T-cell (primary cell): ENCODE measurements at regions not wholly inside any gene's neighbourhood (a gene's known extent, or its start where the extent isn't known, plus 50 kb on each side); places are given as distances from the start of the nearest gene placed in this dataset.

Source experiments
- ATAC-seq, 4 experiments: fragments of 200-7000 bp in 3 of 4; fragments of 150-1000 bp in 1 of 4; cut with Tn5 transposase; replicated peaks in 1 of 4; 1 replicate in 3 of 4; 2 replicates in 1 of 4; pipeline ENCODE4 v1.10.0; 2021; ENCODE audit warnings: moderate library complexity in 3 of 4, mild to moderate bottlenecking in 2 of 4, moderate number of reproducible peaks in 1 of 4
- CTCF ChIA-PET, 2 donors: fragments of 300-600 bp; sonication (Branson Sonifier 250); formaldehyde crosslinking; loops; one replicate each; lab custom pipeline; 2022; ENCODE audit warnings: antibody characterized with exemption in 2 of 2; lab: Charles Lee
- POLR2A ChIA-PET, 2 donors: fragments of 300-600 bp; sonication (Branson Sonifier 250); formaldehyde crosslinking; loops; one replicate each; lab custom pipeline; 2022; ENCODE audit warnings: antibody characterized with exemption in 2 of 2; lab: Charles Lee
- DNase-seq, 35 experiments: peaks; one replicate each; pipeline versions ENCODE4 v3.0.0 to v3.0.0-alpha.2; 2013 to 2023
- H3K27ac ChIP-seq: one replicate; pipeline ENCODE4 v1.5.1; 2013; ENCODE audit warnings: low read length
- H3K27me3 ChIP-seq, 2 experiments: replicated peaks in 1 of 2; 1 replicate in 1 of 2; 2 replicates in 1 of 2; pipeline versions ENCODE4 v1.6.1 to v1.7.0; 2013; ENCODE audit warnings: low read length in 1 of 2, mixed read lengths in 1 of 2; ENCODE audit not compliant: control insufficient read depth in 2 of 2, insufficient read depth in 2 of 2; ENCODE audit errors: extremely low read depth in 1 of 2
- H3K36me3 ChIP-seq, 2 donors: 1 replicate in 1 of 2; 2 replicates in 1 of 2; pipeline versions ENCODE4 v1.6.1 to v1.7.0; 2013; ENCODE audit warnings: low read length in 1 of 2; ENCODE audit not compliant: control insufficient read depth in 2 of 2, insufficient read depth in 1 of 2; ENCODE audit errors: extremely low read depth in 1 of 2
- H3K4me1 ChIP-seq, 2 experiments: 1 replicate in 1 of 2; 2 replicates in 1 of 2; pipeline versions ENCODE4 v1.6.1 to v1.7.0; 2013; ENCODE audit warnings: low read length in 2 of 2, mixed read lengths in 1 of 2; ENCODE audit not compliant: insufficient read depth in 2 of 2, control insufficient read depth in 1 of 2; ENCODE audit errors: extremely low read depth in 1 of 2
- H3K4me3 ChIP-seq, 2 donors: 1 replicate in 1 of 2; 2 replicates in 1 of 2; pipeline versions ENCODE4 v1.5.1 to v1.7.0; 2013; ENCODE audit warnings: mild to moderate bottlenecking in 2 of 2, low read length in 1 of 2, moderate library complexity in 1 of 2; ENCODE audit not compliant: control insufficient read depth in 1 of 2; ENCODE audit errors: extremely low read depth in 1 of 2
- H3K9me3 ChIP-seq: 2 replicates; pipeline ENCODE4 v1.7.0; 2013
- H3K27ac Mint-ChIP-seq, 2 donors: one replicate each; pipeline ENCODE4 v1.8.0; 2020 to 2021; ENCODE audit warnings: mild to moderate bottlenecking in 2 of 2, mixed read lengths in 2 of 2
- H3K27me3 Mint-ChIP-seq, 2 donors: one replicate each; pipeline ENCODE4 v1.8.0; 2021 to 2022; ENCODE audit warnings: mixed read lengths in 2 of 2
- H3K36me3 Mint-ChIP-seq: one replicate; pipeline ENCODE4 v1.8.0; 2021; ENCODE audit warnings: mixed read lengths
- H3K4me1 Mint-ChIP-seq, 3 donors: one replicate each; pipeline ENCODE4 v1.8.0; 2020 to 2022; ENCODE audit warnings: mixed read lengths in 3 of 3, mild to moderate bottlenecking in 1 of 3
- H3K4me3 Mint-ChIP-seq, 3 donors: one replicate each; pipeline ENCODE4 v1.8.0; 2020 to 2022; ENCODE audit warnings: mild to moderate bottlenecking in 3 of 3, mixed read lengths in 3 of 3, moderate library complexity in 3 of 3
- H3K9me3 Mint-ChIP-seq, 3 donors: one replicate each; pipeline ENCODE4 v1.8.0; 2020 to 2022; ENCODE audit warnings: mixed read lengths in 3 of 3
- WGBS: methylation state at CpG from one replicate; pipeline ENCODE4 v1.1.5; 2013; ENCODE audit warnings: missing lambda C conversion rate; ENCODE audit not compliant: insufficient coverage; 5-methylcytosine and 5-hydroxymethylcytosine counted together

DNA sequence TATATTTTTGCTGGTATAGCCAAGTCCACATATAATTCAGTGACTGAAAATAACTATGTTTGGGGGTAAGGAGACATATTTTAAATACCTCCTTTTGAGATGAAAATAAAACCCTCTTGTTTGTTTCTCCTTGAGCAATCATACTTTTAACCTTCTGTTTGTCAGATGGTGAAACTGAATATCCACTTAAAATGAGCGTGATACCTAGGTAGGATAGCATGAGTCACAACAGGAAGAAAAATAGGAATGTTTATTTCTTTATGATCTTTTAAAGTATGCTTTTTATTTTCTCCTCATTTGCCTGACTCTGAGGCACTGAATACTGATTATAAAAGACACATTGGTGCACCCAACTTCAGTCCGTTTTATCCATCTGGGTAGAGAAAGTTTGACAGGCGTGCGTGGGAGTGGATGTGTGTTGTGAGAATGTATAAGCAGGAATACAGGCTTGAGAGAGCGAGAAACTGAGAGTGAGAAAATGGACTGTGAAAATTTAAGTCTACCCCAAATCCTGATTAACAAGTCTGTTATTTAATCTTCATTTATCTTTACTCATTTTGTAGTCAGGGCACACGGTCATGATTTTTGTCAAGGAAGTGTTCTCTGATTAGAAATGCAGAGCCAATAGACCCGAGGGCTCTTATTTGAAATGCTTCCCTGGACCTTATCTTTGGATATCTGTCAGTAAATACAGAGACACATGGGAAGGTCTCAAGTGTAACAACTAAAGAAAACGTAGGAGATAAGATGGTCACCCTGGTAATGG lies 62.1 kb upstream of the ANTXR2 start:
- ChIA-PET CTCF (no interaction called here), POLR2A (no interaction called here)
- 92% methylated on average over 2 of the region's 8 CpGs for WGBS
- H3K9me3 Mint-ChIP-seq = peaks cover 0 to 4% (median 0%) of the 10 kb centered on the region in 3 donors
- no peaks in the 10 kb centered on the region for H3K27me3 Mint-ChIP-seq
- no peaks in the 10 kb centered on the region for H3K36me3 ChIP-seq
- no peak overlapping the region for H3K27ac ChIP-seq
- no peak for ATAC-seq
- H3K27ac Mint-ChIP-seq = peak overlapping the region in 1 of 2 donors; percentile 12
- no peaks in the 10 kb centered on the region for H3K9me3 ChIP-seq
- H3K4me1 ChIP-seq = peaks cover 9 to 15% of the 10 kb centered on the region in 2 experiments
- no peak for DNase-seq
- H3K4me3 ChIP-seq = no peak overlapping the region
- peaks cover 28 to 34% (median 29%) of the 10 kb centered on the region in 3 donors for H3K4me1 Mint-ChIP-seq
- H3K27me3 ChIP-seq = no peaks in the 10 kb centered on the region
- no peak overlapping the region for H3K4me3 Mint-ChIP-seq
- H3K36me3 Mint-ChIP-seq = no peaks in the 10 kb centered on the region

GRCh38 chr4:80133240-80133783 lies 60.3 kb upstream of the ANTXR2 start:
- ATAC-seq = no peak

GRCh38 chr4:80129785-80130184 lies 56.8 kb upstream of the ANTXR2 start:
- H3K27me3 Mint-ChIP-seq = no peaks in the 10 kb centered on the region
- no peaks in the 10 kb centered on the region for H3K9me3 Mint-ChIP-seq
- H3K36me3 ChIP-seq = no peaks in the 10 kb centered on the region
- DNase-seq = no peak
- H3K9me3 ChIP-seq = no peaks in the 10 kb centered on the region
- no peak overlapping the region for H3K4me3 ChIP-seq
- ATAC-seq = no peak
- no peak overlapping the region for H3K27ac ChIP-seq
- CTCF ChIA-PET = no interaction called here
- no peaks in the 10 kb centered on the region for H3K27me3 ChIP-seq
- H3K27ac Mint-ChIP-seq = peak overlapping the region; percentile 68 to 75
- POLR2A ChIA-PET = interaction anchor here (0.6 kb wide), 2 partner anchors 23 to 80 kb away, joined by 3 to 4 read pairs; no protein-coding TSS in a partner anchor
- peaks cover 18 to 39% of the 10 kb centered on the region in 2 experiments for H3K4me1 ChIP-seq
- peaks cover 48 to 52% (median 50%) of the 10 kb centered on the region in 3 donors for H3K4me1 Mint-ChIP-seq
- H3K36me3 Mint-ChIP-seq = no peaks in the 10 kb centered on the region
- no peak overlapping the region for H3K4me3 Mint-ChIP-seq

More at GRCh38 chr4:80133240-80133783, 60.3 kb upstream of the ANTXR2 start:
- Mint-ChIP-seq H3K27me3 (no peaks in the 10 kb centered on the region), H3K9me3 (peaks cover 0 to 4% (median 0%) of the 10 kb centered on the region in 3 donors), H3K36me3 (no peaks in the 10 kb centered on the region), H3K27ac (no peak overlapping the region), H3K4me1 (peaks cover 27 to 34% (median 27%) of the 10 kb centered on the region in 3 donors), H3K4me3 (no peak overlapping the region)
- Histone ChIP-seq H3K27ac (no peak overlapping the region), H3K9me3 (no peaks in the 10 kb centered on the region), H3K27me3 (no peaks in the 10 kb centered on the region), H3K4me1 (peaks cover 0 to 10% of the 10 kb centered on the region in 2 experiments), H3K4me3 (no peak overlapping the region), H3K36me3 (no peaks in the 10 kb centered on the region)
- no peak for DNase-seq
- ChIA-PET CTCF (interaction anchor here in 1 of 2 donors (0.6 to 0.7 kb wide), 3 partner anchors 11 to 1176 kb away, joined by 3 to 7 read pairs (median 5); no protein-coding TSS in a partner anchor), POLR2A (no interaction called here)
- WGBS = 100% methylated on average over 7 of the region's 9 CpGs

GRCh38 chr4:80128941-80129340 lies 55.9 kb upstream of the ANTXR2 start:
- Histone ChIP-seq H3K9me3 (no peaks in the 10 kb centered on the region), H3K27ac (no peak overlapping the region), H3K4me3 (no peak overlapping the region), H3K36me3 (no peaks in the 10 kb centered on the region), H3K27me3 (no peaks in the 10 kb centered on the region), H3K4me1 (peaks cover 18 to 39% of the 10 kb centered on the region in 2 experiments)
- H3K4me1 Mint-ChIP-seq = peaks cover 52 to 58% (median 55%) of the 10 kb centered on the region in 3 donors
- peak overlapping the region; percentile 62 to 84 for H3K27ac Mint-ChIP-seq
- CTCF ChIA-PET = no interaction called here
- H3K9me3 Mint-ChIP-seq = no peaks in the 10 kb centered on the region
- DNase-seq (peak in 1 of 35 experiments; percentile 25), ATAC-seq (no peak)
- H3K36me3 Mint-ChIP-seq = no peaks in the 10 kb centered on the region
- H3K27me3 Mint-ChIP-seq = no peaks in the 10 kb centered on the region
- POLR2A ChIA-PET = interaction anchor here (0.6 to 1.3 kb wide), 4 partner anchors 8 to 1342 kb away, joined by 3 to 5 read pairs (median 3); no protein-coding TSS in a partner anchor
- H3K4me3 Mint-ChIP-seq = no peak overlapping the region

DNA sequence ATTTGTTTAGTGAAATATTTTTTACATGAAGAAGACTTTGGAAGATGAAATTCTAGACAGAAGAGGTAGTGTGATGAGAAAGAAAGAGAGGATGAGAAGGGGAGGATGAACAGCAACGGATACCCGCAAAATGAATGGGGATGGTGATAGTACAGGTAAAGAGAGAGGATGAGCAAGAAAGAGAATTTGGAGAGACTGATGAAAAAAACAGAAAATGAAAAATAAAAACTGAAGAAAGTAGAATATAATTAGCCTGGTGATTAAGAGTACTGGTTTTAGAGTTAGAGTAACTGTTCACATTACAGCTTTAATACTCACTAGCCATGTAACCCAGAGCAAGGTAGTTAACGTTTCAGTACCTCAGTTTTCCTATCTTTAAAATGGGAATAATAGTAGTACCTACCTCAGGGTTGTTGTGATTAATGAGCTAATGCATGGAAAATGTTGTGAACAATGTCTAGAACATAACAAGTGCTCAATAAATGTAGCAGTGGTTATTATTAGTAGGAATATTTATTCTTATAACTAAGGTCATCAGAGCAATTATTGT lies 54.9 kb upstream of the ANTXR2 start:
- H3K27ac Mint-ChIP-seq = peak overlapping the region; percentile 66 to 86

DNA sequence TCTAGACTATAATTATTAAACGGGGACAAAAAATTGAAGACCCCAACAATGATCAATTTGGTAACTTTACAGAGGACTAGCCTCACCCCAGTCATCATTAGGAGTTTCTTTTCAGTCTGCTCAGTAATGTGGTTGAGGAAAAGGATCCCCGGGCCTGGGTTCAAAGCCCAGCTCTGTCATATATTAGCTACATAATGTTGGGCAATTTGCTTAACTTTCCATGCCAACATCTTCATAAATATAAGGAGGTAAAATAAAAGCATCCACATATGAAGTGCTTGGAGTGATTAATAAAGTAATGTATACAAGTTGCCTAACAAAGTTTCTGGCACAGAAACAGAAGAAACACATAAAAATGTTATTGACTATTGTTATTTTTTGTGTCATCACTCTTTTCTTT lies 53.4 kb upstream of the ANTXR2 start:
- Mint-ChIP-seq H3K36me3 (no peaks in the 10 kb centered on the region), H3K9me3 (no peaks in the 10 kb centered on the region), H3K27me3 (no peaks in the 10 kb centered on the region), H3K4me1 (peaks cover 52 to 58% (median 55%) of the 10 kb centered on the region in 3 donors), H3K27ac (peak overlapping the region; percentile 93 to 98), H3K4me3 (peak overlapping the region in 1 of 3 donors; percentile 26)
- CTCF ChIA-PET = interaction anchor here (0.7 to 3.3 kb wide), 26 partner anchors 12 to 94 kb away, joined by 3 to 62 read pairs (median 7); no protein-coding TSS in a partner anchor
- Histone ChIP-seq H3K27me3 (no peaks in the 10 kb centered on the region), H3K27ac (peak overlapping the region; percentile 91), H3K4me3 (no peak overlapping the region), H3K4me1 (peaks cover 18 to 39% of the 10 kb centered on the region in 2 experiments), H3K36me3 (no peaks in the 10 kb centered on the region), H3K9me3 (no peaks in the 10 kb centered on the region)
- DNase-seq (no peak), ATAC-seq (no peak)
- POLR2A ChIA-PET = interaction anchor here (0.5 to 2.0 kb wide), 11 partner anchors 13 to 76 kb away, joined by 3 to 5 read pairs (median 3); partner anchors contain the start of gene ANTXR2 (in 1 of the 2)
- WGBS = no CpG with 5 or more reads among the region's 2 CpGs

More for the DNA sequence above, 54.9 kb upstream of the ANTXR2 start:
- H3K36me3 ChIP-seq = no peaks in the 10 kb centered on the region
- peak overlapping the region; percentile 91 for H3K27ac ChIP-seq
- peaks cover 18 to 39% of the 10 kb centered on the region in 2 experiments for H3K4me1 ChIP-seq
- Mint-ChIP-seq H3K4me3 (peak overlapping the region in 1 of 3 donors; percentile 0), H3K4me1 (peaks cover 52 to 58% (median 55%) of the 10 kb centered on the region in 3 donors), H3K27me3 (no peaks in the 10 kb centered on the region), H3K36me3 (no peaks in the 10 kb centered on the region), H3K9me3 (no peaks in the 10 kb centered on the region)
- no peaks in the 10 kb centered on the region for H3K9me3 ChIP-seq
- WGBS = 83% methylated on average over 2 of the region's 3 CpGs
- H3K4me3 ChIP-seq = no peak overlapping the region
- no peaks in the 10 kb centered on the region for H3K27me3 ChIP-seq
- POLR2A ChIA-PET = interaction anchor here (0.6 to 1.3 kb wide), 3 partner anchors 20 to 636 kb away, joined by 3 read pairs; no protein-coding TSS in a partner anchor
- CTCF ChIA-PET = interaction anchor here in 1 of 2 donors (1.1 to 3.3 kb wide), 4 partner anchors 10 to 70 kb away, joined by 3 to 34 read pairs (median 4); no protein-coding TSS in a partner anchor
- ATAC-seq (no peak), DNase-seq (no peak)
